NCI-H345 (cell line): ENCODE measurements at regions not wholly inside any gene's neighbourhood (a gene's known extent, or its start where the extent isn't known, plus 50 kb on each side); places are given as distances from the start of the nearest gene placed in this dataset.
A peak's percentile ranks its signal among the peaks of the same experiment; 100 is the strongest.

ENCODE experiments used
- DNase-seq: peaks from one replicate; lab custom pipeline; 2025; lab: John Stamatoyannopoulos, UW

DNA sequence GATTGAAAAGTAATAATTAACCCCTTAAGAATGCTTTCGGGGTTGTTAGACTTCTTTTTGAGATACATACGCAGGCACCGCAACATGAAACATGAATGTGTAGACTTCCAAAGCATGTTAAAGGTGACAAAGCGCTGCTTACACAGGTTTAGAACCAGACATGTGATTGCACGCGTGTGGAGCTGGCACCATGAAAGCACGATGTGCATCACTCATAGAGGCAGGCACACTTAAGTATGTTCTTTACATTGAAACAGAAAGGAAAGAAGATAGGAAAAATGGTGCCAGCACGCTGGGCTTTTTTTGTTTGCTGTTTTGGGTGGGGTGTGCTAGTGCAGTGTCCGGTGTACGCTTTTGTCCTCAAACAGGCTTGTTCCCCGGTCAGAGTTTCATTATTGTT, 83.6 kb upstream of the PPARA start:
- peak; percentile 73 for DNase-seq

- peak; percentile 48 for DNase-seq
Observed at GRCh38 chr22:46067159-46068111, 82.9 kb upstream of the PPARA start.

GRCh38 chr22:46068181-46068592, 82.1 kb upstream of the PPARA start:
- no peak for DNase-seq

DNA sequence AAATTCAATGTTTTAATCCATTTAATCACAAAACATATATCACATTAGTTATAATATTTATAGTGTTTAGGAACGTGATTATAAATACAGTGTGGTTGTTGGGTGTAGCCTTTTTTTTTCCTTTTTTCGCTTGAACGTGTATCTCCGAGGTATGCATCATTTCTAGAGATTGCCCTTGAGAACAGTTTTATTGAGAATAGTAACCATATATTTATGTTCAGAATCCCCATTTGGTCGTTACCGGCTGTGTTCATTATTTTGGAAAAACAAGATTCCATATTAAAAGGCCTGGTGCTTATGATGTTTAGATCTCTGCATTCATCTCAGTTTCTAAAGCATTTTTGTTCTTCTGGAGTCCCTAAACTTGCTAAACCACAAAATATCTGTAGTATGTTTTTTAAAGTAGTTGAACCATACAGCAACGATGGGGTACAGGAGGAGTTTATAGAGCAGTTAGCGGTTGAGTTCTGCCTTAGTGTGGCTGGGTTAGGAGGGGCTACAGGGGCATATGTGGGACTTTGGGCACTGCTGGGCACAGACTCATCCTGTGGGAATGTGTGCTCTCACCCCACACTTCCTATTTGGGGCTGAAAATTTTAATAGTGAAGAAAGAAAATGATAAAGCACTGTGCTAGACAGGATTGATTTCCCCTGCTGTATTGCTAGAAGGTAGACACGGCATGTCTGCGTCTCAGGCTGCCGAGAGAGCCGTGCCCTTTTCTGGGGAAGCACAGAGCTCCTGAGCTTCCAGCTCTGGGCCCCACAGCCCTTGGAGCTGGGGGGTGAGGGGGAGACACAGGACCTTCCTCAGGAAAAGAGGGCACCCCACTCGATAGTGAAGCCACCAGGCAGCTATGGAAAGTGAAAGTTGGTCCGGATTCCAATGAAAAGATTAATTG, 81.5 kb upstream of the PPARA start:
- DNase-seq, result peak; percentile 23

GRCh38 chr22:46069521-46070214, 80.7 kb upstream of the PPARA start:
- peak; percentile 92 for DNase-seq

DNA sequence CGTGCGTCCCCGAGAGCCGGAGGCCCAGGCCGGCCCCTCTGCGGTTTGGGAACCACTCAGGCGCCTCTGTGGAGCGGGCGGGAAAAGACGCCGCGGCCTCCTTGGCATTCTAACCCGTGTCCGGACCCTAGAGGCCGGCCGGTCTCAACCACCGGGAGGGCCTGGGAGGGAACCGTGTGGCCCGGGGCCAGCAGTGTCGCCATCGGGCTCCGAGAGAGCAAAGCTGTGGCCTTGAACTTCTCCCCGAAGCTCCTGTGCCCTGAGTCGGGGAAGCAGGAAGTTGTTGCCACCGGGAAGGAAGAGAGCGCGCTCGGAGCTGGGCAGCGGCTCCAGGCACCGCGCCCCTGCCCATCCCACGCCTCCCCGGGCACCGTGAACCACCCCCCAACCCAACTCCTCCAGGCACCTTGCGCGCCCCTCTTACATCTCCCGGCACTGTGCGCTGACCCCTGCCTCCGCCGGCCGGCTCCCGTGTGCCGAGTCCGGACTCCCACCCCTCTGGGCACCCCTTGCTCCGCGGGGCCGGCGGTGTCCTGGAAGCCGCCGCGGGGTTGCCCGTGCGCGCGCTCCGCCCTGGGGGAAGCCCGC, 80.0 kb upstream of the PPARA start:
- DNase-seq, result peak; percentile 33

- DNase-seq, result peak; percentile 86
Observed at GRCh38 chr22:46070803-46071450, 79.4 kb upstream of the PPARA start.

- peak; percentile 88 for DNase-seq
Observed at GRCh38 chr22:46071451-46072109, 78.7 kb upstream of the PPARA start.

DNA sequence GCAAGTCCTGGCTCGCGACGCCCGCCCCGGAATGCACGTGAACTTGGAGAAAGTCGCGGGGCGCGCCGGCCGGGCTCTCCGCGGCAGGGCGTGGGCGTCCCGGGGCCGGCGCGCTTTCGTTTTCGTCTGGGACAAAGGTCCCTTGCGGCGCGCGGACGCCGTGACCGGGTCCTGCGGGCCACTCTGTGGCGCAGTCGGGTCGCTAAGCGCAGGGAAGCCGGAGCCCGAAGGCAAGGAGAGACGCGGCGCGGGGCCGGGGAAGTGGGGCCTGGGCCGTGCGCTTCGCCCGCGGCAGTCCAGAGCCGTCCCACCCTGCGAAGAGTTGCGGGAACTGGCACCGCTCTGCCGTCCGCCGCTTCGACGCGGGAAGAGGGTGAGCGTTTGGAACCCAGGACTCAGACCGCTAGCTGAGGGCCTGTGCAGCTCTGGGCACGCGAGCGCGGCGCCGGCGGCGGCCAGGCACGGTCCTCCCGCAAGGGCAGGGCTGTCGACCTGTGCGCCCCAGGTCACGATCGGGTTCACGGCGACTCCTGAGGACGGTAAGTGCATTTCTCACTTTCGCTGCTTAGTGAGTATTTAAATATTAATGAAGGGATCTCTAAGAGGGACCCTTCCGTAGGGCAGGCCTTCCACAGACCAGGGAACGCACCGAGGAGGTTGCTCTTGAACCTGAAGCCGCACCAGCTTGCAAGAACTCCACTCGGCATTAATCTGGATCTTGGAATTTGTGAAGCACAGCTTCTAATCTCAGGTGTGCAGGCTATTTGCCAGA, 78.0 kb upstream of the PPARA start:
- peak; percentile 22 for DNase-seq

DNA sequence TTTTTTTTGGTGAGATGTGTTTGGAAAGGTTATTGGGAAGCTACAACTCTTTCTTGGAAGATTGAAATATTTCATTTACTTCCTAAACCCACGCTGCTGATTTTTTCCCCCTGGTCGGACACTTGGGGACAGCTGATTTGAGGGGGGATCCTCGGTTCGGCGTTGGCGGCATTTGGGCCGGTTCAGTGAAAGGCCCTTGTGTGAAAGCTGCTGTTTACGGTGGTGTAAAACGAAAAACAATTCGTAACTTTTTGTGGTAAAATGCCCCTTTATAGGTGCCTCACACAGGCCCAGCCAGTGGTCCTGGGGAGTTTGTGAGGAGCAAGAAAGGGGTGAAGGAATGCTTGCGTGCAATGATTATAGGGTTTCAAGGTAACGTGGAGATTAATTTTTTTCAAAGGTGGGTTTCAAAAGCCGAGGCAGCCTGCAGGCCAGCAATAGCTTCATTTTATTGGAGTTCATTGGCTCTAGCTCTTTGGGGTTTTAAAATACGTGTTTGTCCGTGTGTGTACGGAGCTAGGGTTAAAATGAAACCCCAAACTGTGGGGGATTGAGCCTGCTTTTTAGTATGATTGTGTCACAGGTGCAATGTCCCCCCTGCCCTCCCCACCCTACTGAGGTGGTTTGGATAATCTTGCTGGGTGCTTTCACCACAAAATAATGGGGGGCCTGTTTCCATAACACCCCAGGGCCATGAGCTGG, 77.2 kb upstream of the PPARA start:
- no peak for DNase-seq

GRCh38 chr22:46073683-46074504, 76.4 kb upstream of the PPARA start:
- peak; percentile 27 for DNase-seq

DNA sequence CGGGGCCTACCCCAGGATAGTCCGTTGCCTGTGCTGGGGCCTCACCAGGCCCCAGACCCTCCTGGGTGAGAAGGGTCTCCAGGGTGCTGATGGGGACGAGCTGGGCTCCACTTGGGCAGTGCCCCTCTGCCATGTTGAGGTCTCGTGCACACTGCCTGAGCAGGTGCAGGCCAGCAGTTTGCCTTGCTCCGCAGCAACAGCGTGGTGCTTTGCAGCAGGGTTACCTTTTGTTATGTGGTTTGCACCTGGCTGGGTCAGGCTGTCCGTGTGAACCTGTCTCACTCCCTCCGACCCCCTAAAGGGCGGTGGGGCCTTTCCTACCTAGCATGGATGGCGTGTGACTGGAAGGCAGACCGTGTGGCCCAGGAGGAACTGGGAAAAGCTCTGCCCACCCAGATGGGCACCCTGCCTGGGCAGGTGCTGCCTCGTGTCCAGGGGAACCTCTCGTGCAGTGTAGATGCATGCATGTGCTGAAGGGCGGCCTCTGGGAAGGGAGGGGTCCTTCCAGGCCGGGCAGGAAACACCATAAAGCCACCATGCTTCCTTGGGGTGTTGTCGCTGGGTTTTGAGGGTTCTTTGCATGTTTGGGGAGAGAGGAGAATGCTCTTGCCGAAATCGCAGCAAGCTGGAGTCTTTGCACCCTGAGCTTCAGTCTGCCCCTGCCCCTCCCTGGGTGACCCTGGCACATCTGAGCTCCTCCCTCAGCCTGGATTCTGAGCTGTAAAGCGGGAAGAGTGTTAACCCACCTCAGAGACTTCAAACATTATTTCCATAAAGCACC, 75.4 kb upstream of the PPARA start:
- DNase-seq, result peak; percentile 44

DNA sequence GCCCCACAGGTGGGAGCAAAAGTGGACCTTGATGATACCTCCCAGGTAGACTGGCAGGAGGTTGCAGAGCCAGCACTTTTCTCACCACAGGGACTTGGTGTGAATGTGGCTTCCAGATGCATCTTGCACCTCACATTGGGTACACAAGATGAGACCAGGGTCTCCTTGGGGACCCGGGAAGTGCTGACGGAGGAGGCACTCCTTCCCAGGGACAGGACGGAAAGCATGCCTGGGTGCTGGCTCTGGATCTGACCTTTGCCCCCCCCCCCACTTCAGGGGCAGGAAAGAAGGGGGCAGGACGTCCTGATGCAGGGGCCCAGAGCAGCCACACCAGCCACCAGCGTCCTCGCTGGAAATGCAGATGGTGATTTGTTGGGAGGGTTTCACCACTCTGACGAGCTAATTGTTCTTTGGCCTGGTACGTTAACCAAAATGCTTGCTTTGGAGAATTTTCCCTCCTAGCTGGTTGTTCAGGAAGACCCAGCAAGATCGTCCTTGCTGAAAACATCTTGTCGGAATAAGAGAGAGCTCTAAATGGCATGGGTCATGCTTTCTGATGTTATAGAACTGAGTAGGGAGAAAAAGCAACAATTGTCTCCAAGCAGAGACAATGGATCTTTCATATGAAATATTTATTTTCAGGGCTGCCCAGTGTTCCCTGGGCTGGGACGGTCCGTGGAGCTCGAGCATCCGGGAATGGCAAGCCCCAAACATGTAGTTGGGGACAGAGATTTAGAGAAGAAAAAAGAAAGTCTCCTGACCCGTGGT, 74.4 kb upstream of the PPARA start:
- no peak for DNase-seq

GRCh38 chr22:46076651-46077339, 73.5 kb upstream of the PPARA start:
- no peak for DNase-seq

DNA sequence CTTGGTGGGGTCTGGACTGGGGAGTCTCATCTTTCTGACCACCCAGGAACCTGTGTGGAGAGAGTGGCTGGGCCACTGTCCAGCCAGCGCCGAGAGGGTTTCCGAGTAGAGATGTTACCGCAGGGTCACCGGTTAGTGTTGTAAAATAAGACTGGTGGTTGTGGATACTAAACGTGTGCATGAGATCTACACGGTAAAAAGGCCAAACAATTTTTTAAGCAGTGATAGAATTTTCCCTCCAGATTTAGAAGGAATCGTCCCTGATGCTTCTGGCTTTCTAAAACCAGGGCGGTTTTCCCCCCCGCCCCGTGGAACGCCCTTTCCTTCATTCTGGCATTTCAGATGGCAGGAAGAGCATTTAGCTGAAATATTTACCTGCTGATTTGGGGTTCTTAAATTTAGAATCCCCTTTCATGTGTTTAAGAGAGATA, 72.6 kb upstream of the PPARA start:
- DNase-seq, result no peak
